Left lung (tissue), 4 donors: ENCODE measurements at regions not wholly inside any gene's neighbourhood (a gene's known extent, or its start where the extent isn't known, plus 50 kb on each side); places are given as distances from the start of the nearest gene placed in this dataset.
A peak's percentile ranks its signal among the peaks of the same experiment; 100 is the strongest.
"Not testable (repeated sequence)": the region's sequence is repeated elsewhere in the genome, so short reads cannot be mapped to it uniquely, and the experiment has no call there.

Experiments
- ATAC-seq: fragments of 200-7000 bp; cut with Tn5 transposase; one replicate; pipeline ENCODE4 v1.9.1; 2020; ENCODE audit warnings: moderate library complexity
- DNase-seq, 4 donors: peaks; one replicate each; pipeline ENCODE4 v3.0.0-alpha.2; 2013 to 2020
- H3K27ac ChIP-seq, 2 donors: fragments of 200-600 bp; sonication (generic) in 1 of 2; one replicate each; pipeline versions ENCODE4 v1.5.0 to v1.8.0; 2020 to 2021
- H3K27me3 ChIP-seq, 2 donors: fragments of 200-600 bp; sonication (generic) in 1 of 2; one replicate each; pipeline versions ENCODE4 v1.5.0 to v1.8.0; 2020 to 2021
- H3K36me3 ChIP-seq, 2 donors: fragments of 200-600 bp; sonication (generic) in 1 of 2; one replicate each; pipeline versions ENCODE4 v1.5.0 to v1.8.0; 2020 to 2021
- H3K4me1 ChIP-seq, 2 donors: fragments of 200-600 bp; one replicate each; pipeline ENCODE4 v1.8.0; 2021
- H3K4me3 ChIP-seq, 2 donors: fragments of 200-600 bp; sonication (generic) in 1 of 2; one replicate each; pipeline versions ENCODE4 v1.5.0 to v1.8.0; 2020 to 2021; ENCODE audit warnings: mild to moderate bottlenecking in 1 of 2
- H3K9me3 ChIP-seq, 2 donors: fragments of 200-600 bp; sonication (generic) in 1 of 2; one replicate each; pipeline versions ENCODE4 v1.5.0 to v1.8.0; 2020 to 2021
- intact Hi-C, 2 donors: fragments of 100-400 bp; cut with DNase I; formaldehyde crosslinking; loops; one replicate each; pipeline versions ENCODE4 v1.11.2 to v1.14.2; 2022
- TF ChIP-seq, protein P1 (sequence below), 2 donors: fragments of 200-600 bp; sonication (generic) in 1 of 2; IDR thresholded peaks; one replicate each; pipeline versions ENCODE4 v1.5.0 to v1.8.0; 2021; ENCODE audit warnings: antibody characterized with exemption in 2 of 2
- donor health status: DM: no; HTN: yes; CAD: no.
- donor health status: DM: no; HTN: no; CAD: no.

DNA sequence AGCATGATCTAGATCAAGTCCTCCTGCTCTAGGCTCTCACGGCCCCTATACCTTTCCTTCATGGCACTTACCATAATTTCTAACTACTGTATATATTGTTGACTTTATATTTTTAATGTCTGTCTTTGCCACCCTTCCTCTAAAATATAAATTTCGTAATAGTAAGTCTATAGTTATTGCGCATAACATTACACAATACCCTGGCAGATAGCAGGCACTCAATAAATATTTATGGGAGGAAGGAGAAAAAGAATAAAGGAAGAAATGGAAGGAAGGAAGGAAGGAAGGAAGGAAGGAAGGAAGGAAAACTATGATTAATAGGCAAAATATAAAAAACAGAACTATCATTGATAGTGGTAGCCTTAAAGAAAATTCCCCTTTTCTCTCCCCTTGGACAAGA lies 190.3 kb upstream of the LMCD1 start:
- intact Hi-C loops: no loop called here

DNA sequence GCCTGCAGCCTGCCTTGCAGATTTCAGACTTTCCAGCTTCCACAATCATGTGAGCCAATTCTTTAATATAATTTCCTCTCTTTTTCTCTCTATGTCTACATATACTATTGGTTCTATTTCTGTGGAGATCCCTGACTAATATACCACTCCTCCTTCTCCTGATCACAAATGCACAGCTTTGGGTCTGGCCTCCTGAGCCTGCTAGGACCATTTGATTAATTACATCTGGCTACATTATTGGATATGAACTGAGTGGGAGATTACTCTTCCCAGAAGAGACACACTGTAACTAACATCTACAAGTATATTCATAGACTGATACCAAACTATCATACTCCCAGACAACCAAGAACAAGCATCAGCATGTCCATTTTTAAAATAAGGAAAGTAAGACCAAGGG lies 188.9 kb upstream of the LMCD1 start:
- TF ChIP-seq, protein P1, sequence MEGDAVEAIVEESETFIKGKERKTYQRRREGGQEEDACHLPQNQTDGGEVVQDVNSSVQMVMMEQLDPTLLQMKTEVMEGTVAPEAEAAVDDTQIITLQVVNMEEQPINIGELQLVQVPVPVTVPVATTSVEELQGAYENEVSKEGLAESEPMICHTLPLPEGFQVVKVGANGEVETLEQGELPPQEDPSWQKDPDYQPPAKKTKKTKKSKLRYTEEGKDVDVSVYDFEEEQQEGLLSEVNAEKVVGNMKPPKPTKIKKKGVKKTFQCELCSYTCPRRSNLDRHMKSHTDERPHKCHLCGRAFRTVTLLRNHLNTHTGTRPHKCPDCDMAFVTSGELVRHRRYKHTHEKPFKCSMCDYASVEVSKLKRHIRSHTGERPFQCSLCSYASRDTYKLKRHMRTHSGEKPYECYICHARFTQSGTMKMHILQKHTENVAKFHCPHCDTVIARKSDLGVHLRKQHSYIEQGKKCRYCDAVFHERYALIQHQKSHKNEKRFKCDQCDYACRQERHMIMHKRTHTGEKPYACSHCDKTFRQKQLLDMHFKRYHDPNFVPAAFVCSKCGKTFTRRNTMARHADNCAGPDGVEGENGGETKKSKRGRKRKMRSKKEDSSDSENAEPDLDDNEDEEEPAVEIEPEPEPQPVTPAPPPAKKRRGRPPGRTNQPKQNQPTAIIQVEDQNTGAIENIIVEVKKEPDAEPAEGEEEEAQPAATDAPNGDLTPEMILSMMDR (IDR thresholded peaks at IDR 0.05): no peak
- H3K9me3 ChIP-seq: peaks cover 0 to 6% of the 10 kb centered on the region in 2 donors
- ATAC-seq: no peak
- H3K27ac ChIP-seq: no peak overlapping the region
- H3K4me1 ChIP-seq: no peaks in the 10 kb centered on the region
- H3K36me3 ChIP-seq: no peaks in the 10 kb centered on the region
- H3K4me3 ChIP-seq: no peak overlapping the region
- no peaks in the 10 kb centered on the region for H3K27me3 ChIP-seq
- intact Hi-C loops: no loop called here
- DNase-seq: no peak

More for the DNA sequence above, 190.3 kb upstream of the LMCD1 start:
- TF ChIP-seq, protein P1 (IDR thresholded peaks at IDR 0.05): no peak
- Histone ChIP-seq H3K4me1 (no peaks in the 10 kb centered on the region), H3K36me3 (no peaks in the 10 kb centered on the region), H3K9me3 (peaks cover 0 to 6% of the 10 kb centered on the region in 2 donors), H3K27ac (no peak overlapping the region), H3K27me3 (no peaks in the 10 kb centered on the region), H3K4me3 (no peak overlapping the region)
- DNase-seq (no peak), ATAC-seq (no peak)

DNA sequence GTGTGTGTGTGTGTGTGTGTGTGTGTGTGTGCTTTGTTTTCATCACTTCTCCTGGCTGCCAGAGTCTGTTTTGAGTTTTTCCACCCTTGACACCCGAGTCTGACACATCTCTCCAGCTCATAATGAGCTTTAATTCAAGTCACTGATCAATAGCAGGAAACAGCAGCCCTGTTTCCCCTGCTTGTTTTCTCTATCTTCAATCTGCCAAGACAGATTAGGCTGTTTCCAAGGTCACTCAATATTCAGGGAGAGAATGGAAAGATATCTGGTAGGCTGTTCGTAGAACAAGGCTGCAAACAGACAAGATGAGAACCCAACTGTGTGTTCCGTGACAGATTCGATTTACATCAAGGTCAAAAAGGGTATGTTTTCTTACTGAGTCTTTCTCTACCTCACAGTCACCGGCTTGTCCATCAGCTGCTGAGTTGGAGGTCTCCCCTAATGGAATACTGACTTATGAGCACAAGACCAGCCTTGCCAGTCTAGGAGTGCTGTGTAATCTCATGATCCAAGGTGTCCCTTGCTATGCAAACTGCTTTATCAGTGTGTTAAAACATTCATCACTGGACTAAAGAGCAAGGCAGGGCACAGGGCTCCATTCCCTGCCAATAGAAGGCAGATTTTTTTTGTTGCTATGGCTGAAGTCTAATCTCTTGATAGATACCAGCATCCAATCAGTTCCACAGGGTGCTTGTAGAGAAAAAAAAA lies 187.9 kb upstream of the LMCD1 start:
- Histone ChIP-seq H3K27me3 (no peaks in the 10 kb centered on the region), H3K4me3 (no peak overlapping the region), H3K36me3 (no peaks in the 10 kb centered on the region), H3K27ac (no peak overlapping the region), H3K4me1 (no peaks in the 10 kb centered on the region), H3K9me3 (no peaks in the 10 kb centered on the region)
- ATAC-seq: no peak
- TF ChIP-seq, protein P1 (IDR thresholded peaks at IDR 0.05): no peak
- no peak for DNase-seq
- intact Hi-C loops: no loop called here

DNA sequence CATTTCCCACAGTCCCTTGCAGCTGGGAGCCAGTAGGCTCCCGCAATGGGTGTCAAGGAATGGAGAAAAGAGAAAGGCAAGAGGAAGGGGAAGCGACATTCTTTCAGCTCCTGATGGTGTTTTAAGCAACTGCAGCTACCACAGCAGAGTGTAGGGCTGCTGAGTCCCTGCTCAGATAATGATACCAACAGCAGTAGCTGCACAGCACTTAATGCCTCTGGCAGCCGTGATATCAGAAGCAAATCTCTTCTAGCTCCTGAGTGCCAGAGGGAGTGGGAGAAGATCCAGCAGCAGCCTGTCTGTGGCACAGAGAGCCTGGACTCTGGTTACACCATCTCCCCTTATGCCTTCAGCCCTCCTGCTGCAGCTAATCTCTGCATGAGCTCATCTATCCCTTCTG lies 186.1 kb upstream of the LMCD1 start:
- H3K4me3 ChIP-seq, H3K27me3 ChIP-seq, ATAC-seq, H3K9me3 ChIP-seq, DNase-seq, H3K27ac ChIP-seq, H3K4me1 ChIP-seq, H3K36me3 ChIP-seq, intact Hi-C loops: not testable (repeated sequence)

DNA sequence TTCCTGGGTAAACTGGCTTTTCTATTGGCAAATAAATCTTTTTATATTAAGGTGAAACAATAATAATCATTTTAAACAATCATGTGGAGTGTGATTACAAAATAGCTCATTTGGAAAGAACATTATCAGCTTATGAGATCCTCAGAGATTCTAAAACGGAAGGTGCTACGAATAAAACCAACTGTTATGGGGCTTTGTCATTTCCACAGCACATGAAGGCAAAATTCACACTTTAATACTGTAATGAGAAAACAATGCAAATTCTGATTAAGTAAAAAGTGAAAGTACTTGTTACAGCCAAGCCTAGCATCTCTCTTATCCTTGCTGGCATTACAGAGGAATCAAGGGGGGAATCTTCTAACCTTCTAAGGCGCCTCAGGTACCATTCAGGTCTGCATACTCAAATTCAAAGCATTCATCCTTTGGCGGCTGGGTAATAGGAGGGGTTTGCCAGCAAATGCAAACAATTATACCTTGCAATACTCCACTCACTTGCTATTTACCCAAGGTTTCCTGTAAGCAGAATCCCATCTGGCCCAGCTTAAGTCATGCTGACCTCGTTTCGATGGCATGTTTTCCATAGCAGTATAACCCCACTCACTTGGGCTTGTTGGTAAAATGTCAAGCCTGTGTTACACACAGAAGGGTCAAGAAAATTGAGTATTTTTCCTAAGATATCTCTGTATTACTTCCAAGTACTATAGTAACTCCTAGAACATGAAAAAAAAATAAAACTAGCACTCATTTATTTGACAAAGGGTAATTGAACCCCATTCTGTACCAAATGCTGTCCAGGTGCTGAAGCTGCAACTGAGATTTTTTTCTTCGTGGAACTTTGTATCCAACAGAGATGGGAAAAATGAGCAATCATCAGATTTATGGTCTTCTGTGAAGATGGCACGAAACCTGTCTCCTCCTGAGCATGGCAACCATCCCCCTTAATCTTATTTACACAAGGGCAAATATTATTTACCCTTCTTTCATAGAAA lies 183.7 kb upstream of the LMCD1 start:
- H3K27me3 ChIP-seq: no peaks in the 10 kb centered on the region
- H3K4me3 ChIP-seq: no peak overlapping the region
- DNase-seq: no peak
- no peaks in the 10 kb centered on the region for H3K36me3 ChIP-seq
- no peak overlapping the region for H3K27ac ChIP-seq
- H3K9me3 ChIP-seq: no peaks in the 10 kb centered on the region
- TF ChIP-seq, protein P1 (IDR thresholded peaks at IDR 0.05): no peak
- ATAC-seq: peak; percentile 41
- intact Hi-C loops: no loop called here
- no peaks in the 10 kb centered on the region for H3K4me1 ChIP-seq
